ENCODE measurements at regions not wholly inside any gene's neighbourhood (a gene's known extent, or its start where the extent isn't known, plus 50 kb on each side); places are given as distances from the start of the nearest gene placed in this dataset.

- DNase-seq (ENCODE audit: extremely low spot score): no peak
- no peak overlapping the region for H3K27ac ChIP-seq (replicated peaks in 1 of 4)
- WGBS: 86% methylated on average over 7 of the region's 7 CpGs
- H3K27me3 ChIP-seq: no peaks in the 10 kb centered on the region
- TF ChIP-seq POLR2AphosphoS5 (IDR thresholded peaks at IDR 0.05) (no peak), EP300 (IDR thresholded peaks at IDR 0.05) (no peak), POLR2A (IDR thresholded peaks at IDR 0.05; ENCODE audit: low read depth) (no peak)
- TF ChIP-seq, protein P1, sequence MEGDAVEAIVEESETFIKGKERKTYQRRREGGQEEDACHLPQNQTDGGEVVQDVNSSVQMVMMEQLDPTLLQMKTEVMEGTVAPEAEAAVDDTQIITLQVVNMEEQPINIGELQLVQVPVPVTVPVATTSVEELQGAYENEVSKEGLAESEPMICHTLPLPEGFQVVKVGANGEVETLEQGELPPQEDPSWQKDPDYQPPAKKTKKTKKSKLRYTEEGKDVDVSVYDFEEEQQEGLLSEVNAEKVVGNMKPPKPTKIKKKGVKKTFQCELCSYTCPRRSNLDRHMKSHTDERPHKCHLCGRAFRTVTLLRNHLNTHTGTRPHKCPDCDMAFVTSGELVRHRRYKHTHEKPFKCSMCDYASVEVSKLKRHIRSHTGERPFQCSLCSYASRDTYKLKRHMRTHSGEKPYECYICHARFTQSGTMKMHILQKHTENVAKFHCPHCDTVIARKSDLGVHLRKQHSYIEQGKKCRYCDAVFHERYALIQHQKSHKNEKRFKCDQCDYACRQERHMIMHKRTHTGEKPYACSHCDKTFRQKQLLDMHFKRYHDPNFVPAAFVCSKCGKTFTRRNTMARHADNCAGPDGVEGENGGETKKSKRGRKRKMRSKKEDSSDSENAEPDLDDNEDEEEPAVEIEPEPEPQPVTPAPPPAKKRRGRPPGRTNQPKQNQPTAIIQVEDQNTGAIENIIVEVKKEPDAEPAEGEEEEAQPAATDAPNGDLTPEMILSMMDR (IDR thresholded peaks at IDR 0.05): no peak
- H3K36me3 ChIP-seq: no peaks in the 10 kb centered on the region
- H3K4me3 ChIP-seq: no peak overlapping the region
- H3K9me3 ChIP-seq: no peaks in the 10 kb centered on the region
- intact Hi-C loops (cut with DNase I): no loop called here
- H3K4me1 ChIP-seq: no peaks in the 10 kb centered on the region
Measured at GRCh38 chr5:89273289-89273688, 390.3 kb upstream of the MEF2C start.

DNA sequence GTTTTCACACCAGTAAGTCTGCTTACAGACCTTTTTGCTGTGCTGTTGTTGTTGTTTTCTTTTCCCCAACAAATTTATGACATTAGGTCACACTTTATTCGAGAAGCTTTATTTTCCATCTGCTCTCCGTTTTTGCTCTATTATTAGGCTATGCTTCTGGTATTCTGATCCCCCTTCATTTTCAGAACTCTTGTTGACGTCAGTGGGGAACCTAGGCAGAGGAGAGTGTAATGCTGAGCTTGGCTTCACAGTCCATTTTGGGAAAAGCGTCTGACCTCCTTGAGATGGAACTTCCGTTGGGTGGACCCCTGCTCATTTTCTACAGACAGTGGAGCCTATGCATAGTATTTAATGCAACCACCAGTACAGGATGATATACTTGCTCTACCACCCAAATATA lies 387.9 kb upstream of the MEF2C start:
- intact Hi-C loops (cut with DNase I): no loop called here
- TF ChIP-seq POLR2AphosphoS5 (IDR thresholded peaks at IDR 0.05): no peak
- TF ChIP-seq POLR2A (IDR thresholded peaks at IDR 0.05; ENCODE audit: low read depth): no peak
- TF ChIP-seq EP300 (IDR thresholded peaks at IDR 0.05): no peak
- TF ChIP-seq, protein P1 (IDR thresholded peaks at IDR 0.05): no peak
- DNase-seq (ENCODE audit: extremely low spot score): no peak
- Histone ChIP-seq H3K27me3 (no peaks in the 10 kb centered on the region), H3K36me3 (no peaks in the 10 kb centered on the region), H3K4me3 (no peak overlapping the region), H3K4me1 (no peaks in the 10 kb centered on the region), H3K9me3 (no peaks in the 10 kb centered on the region), H3K27ac (replicated peaks in 1 of 4) (no peak overlapping the region)
- 84% methylated on average over 5 of the region's 5 CpGs for WGBS

GRCh38 chr5:89269721-89270120 lies 386.7 kb upstream of the MEF2C start:
- TF ChIP-seq, protein P1 (IDR thresholded peaks at IDR 0.05): no peak
- TF ChIP-seq EP300 (IDR thresholded peaks at IDR 0.05) (no peak), POLR2A (IDR thresholded peaks at IDR 0.05; ENCODE audit: low read depth) (no peak), POLR2AphosphoS5 (IDR thresholded peaks at IDR 0.05) (no peak)
- Histone ChIP-seq H3K27ac (replicated peaks in 1 of 4) (no peak overlapping the region), H3K36me3 (no peaks in the 10 kb centered on the region), H3K27me3 (no peaks in the 10 kb centered on the region), H3K4me3 (no peak overlapping the region), H3K9me3 (no peaks in the 10 kb centered on the region), H3K4me1 (no peaks in the 10 kb centered on the region)
- WGBS: 96% methylated on average over 6 of the region's 6 CpGs
- intact Hi-C loops (cut with DNase I): no loop called here
- DNase-seq (ENCODE audit: extremely low spot score): no peak

DNA sequence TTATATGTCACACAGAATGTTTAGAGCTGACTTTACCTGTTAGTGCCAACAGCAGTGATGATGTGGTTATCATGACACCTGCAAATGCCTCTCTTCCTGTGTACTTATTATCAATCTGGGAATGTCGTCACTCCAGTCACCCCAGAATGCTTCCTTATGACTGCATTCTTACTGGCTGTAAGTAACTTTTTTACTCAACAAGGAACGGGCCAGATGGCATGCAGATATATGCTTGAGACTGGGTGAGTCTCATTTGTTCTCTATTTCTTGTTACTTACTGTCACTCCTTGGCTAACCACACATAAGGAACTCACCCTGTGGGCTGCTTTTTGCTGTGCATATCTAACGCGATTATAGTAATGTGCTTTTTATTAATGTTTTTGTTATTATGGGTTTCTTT lies 385.5 kb upstream of the MEF2C start:
- Histone ChIP-seq H3K27ac (replicated peaks in 1 of 4) (no peak overlapping the region), H3K36me3 (no peaks in the 10 kb centered on the region), H3K4me3 (no peak overlapping the region), H3K4me1 (no peaks in the 10 kb centered on the region), H3K27me3 (no peaks in the 10 kb centered on the region), H3K9me3 (no peaks in the 10 kb centered on the region)
- no peak for DNase-seq (ENCODE audit: extremely low spot score)
- WGBS: 87% methylated on average over 4 of the region's 4 CpGs
- no peak for TF ChIP-seq POLR2AphosphoS5 (IDR thresholded peaks at IDR 0.05)
- no peak for TF ChIP-seq POLR2A (IDR thresholded peaks at IDR 0.05; ENCODE audit: low read depth)
- no peak for TF ChIP-seq EP300 (IDR thresholded peaks at IDR 0.05)
- TF ChIP-seq, protein P1 (IDR thresholded peaks at IDR 0.05): no peak
- intact Hi-C loops (cut with DNase I): no loop called here

DNA sequence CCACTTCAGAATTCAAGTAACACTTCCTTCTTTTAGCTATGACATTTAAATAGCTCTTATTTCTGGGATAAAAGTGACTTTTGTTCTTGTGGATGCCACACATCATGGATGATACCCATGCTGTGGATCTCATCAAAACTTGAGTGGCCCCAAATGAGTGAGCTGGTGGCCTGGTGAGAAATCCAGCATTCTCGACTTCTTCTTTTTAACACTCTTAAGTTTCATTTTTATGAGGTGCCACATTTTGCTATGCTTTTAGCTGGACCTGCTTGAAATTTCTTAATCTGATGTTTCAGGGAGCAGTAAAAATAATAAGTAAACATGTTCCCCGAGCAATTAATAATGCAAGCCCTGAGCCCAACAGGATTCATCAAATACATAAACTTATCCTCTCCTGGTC lies 384.8 kb upstream of the MEF2C start:
- DNase-seq (ENCODE audit: extremely low spot score): no peak
- WGBS: 69% methylated on average over 2 of the region's 2 CpGs
- intact Hi-C loops (cut with DNase I): no loop called here
- no peak overlapping the region for H3K27ac ChIP-seq (replicated peaks in 1 of 4)
- H3K4me3 ChIP-seq: no peak overlapping the region
- no peaks in the 10 kb centered on the region for H3K9me3 ChIP-seq
- H3K27me3 ChIP-seq: no peaks in the 10 kb centered on the region
- no peaks in the 10 kb centered on the region for H3K4me1 ChIP-seq
- no peaks in the 10 kb centered on the region for H3K36me3 ChIP-seq
- no peak for TF ChIP-seq POLR2AphosphoS5 (IDR thresholded peaks at IDR 0.05)
- TF ChIP-seq POLR2A (IDR thresholded peaks at IDR 0.05; ENCODE audit: low read depth): no peak
- TF ChIP-seq, protein P1 (IDR thresholded peaks at IDR 0.05): no peak
- TF ChIP-seq EP300 (IDR thresholded peaks at IDR 0.05): no peak

All from esophagus muscularis mucosa (tissue), 4 donors.